Lower leg skin (tissue), 4 donors: ENCODE measurements at regions not wholly inside any gene's neighbourhood (a gene's known extent, or its start where the extent isn't known, plus 50 kb on each side); places are given as distances from the start of the nearest gene placed in this dataset.

Source experiments
- DNase-seq, 2 donors: peaks; one replicate each; pipeline ENCODE4 v3.0.0-alpha.2; 2019; ENCODE audit warnings: low spot score in 2 of 2
- H3K4me3 ChIP-seq: fragments of 200-600 bp; sonication (generic); 2 replicates; pipeline ENCODE4 v1.5.1; 2017; ENCODE audit warnings: mild to moderate bottlenecking, low read depth; ENCODE audit not compliant: poor library complexity, severe bottlenecking
- CTCF ChIP-seq, 3 donors: fragments of 450-650 bp; IDR thresholded peaks; one replicate each; pipeline ENCODE4 v1.5.1; 2016; ENCODE audit warnings: antibody characterized with exemption in 3 of 3, mild to moderate bottlenecking in 3 of 3, moderate library complexity in 2 of 3
- POLR2A ChIP-seq, 2 donors: fragments of 450-650 bp; IDR thresholded peaks; one replicate each; pipeline ENCODE4 v1.6.1; 2016 to 2017; ENCODE audit warnings: antibody characterized with exemption in 2 of 2, mild to moderate bottlenecking in 1 of 2, moderate library complexity in 1 of 2
- WGBS, 2 donors: methylation state at CpG; one replicate each; pipeline ENCODE4 v1.1.5; 2018; 5-methylcytosine and 5-hydroxymethylcytosine counted together
- intact Hi-C: fragments of 100-400 bp; cut with DNase I; formaldehyde crosslinking; loops from one replicate; pipeline ENCODE4 v1.15.0; 2023; ENCODE audit warnings: low total_unique reads

- H3K4me3 ChIP-seq, result no peak overlapping the region
- intact Hi-C loops, result no loop called here
- 74 to 77% methylated on average over 3 of the region's 3 CpGs for WGBS, 2 donors
- DNase-seq, result no peak
- TF ChIP-seq POLR2A (IDR thresholded peaks at IDR 0.05) (no peak), CTCF (IDR thresholded peaks at IDR 0.05) (no peak)
Measured at GRCh38 chr7:22909917-22910316, 87.3 kb upstream of the TOMM7 start.

- TF ChIP-seq CTCF (IDR thresholded peaks at IDR 0.05), result no peak
- intact Hi-C loops, result no loop called here
- no peak for DNase-seq
- H3K4me3 ChIP-seq, result no peak overlapping the region
- 85 to 100% methylated on average over 3 of the region's 3 CpGs for WGBS, 2 donors
Measured at GRCh38 chr7:22907805-22908204, 85.2 kb upstream of the TOMM7 start.

- no peak for DNase-seq
- intact Hi-C loops, result no loop called here
- WGBS, 2 donors, result 61 to 64% methylated on average over 2 of the region's 2 CpGs
- no peak for TF ChIP-seq CTCF (IDR thresholded peaks at IDR 0.05)
- no peak for TF ChIP-seq POLR2A (IDR thresholded peaks at IDR 0.05)
- H3K4me3 ChIP-seq, result no peak overlapping the region
Measured at GRCh38 chr7:22900784-22901183, 78.1 kb upstream of the TOMM7 start.

- no peak overlapping the region for H3K4me3 ChIP-seq
- WGBS, 2 donors, result 85 to 95% methylated on average over 1 of the region's 1 CpG
- TF ChIP-seq POLR2A (IDR thresholded peaks at IDR 0.05), result no peak
- no peak for TF ChIP-seq CTCF (IDR thresholded peaks at IDR 0.05)
- intact Hi-C loops, result no loop called here
- DNase-seq, result no peak
Measured at GRCh38 chr7:22900101-22900500, 77.5 kb upstream of the TOMM7 start.

DNA sequence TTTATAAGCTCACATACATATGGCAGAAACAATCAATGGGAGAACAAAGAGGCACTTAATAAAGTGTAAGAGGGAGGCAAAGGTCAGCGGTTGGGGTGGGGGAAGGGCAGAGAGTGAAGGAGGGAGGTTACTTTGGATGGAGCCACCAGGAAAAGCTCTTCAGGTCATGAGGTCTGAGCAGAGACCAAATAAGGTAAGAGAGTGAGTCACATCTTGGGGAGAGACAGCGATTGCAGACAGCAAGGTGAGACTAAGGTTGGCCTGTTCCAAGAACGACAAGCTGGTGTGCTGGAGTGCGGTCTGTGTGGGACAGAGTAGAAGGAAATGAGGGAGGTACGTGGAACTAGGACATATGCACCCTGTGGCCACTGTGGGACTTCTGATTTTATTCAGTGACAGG, 74.3 kb upstream of the TOMM7 start:
- WGBS, 2 donors, result 68 to 83% methylated on average over 5 of the region's 5 CpGs
- TF ChIP-seq CTCF (IDR thresholded peaks at IDR 0.05), result no peak
- no peak for TF ChIP-seq POLR2A (IDR thresholded peaks at IDR 0.05)
- no peak for DNase-seq
- intact Hi-C loops, result no loop called here
- H3K4me3 ChIP-seq, result no peak overlapping the region

- WGBS, 2 donors, result 72 to 77% methylated on average over 2 of the region's 2 CpGs
- TF ChIP-seq POLR2A (IDR thresholded peaks at IDR 0.05) (no peak), CTCF (IDR thresholded peaks at IDR 0.05) (no peak)
- no peak overlapping the region for H3K4me3 ChIP-seq
- no peak for DNase-seq
- intact Hi-C loops, result no loop called here
Measured at GRCh38 chr7:22895828-22896165, 73.1 kb upstream of the TOMM7 start.
